ENCODE measurements at regions not wholly inside any gene's neighbourhood (a gene's known extent, or its start where the extent isn't known, plus 50 kb on each side); places are given as distances from the start of the nearest gene placed in this dataset.

DNA sequence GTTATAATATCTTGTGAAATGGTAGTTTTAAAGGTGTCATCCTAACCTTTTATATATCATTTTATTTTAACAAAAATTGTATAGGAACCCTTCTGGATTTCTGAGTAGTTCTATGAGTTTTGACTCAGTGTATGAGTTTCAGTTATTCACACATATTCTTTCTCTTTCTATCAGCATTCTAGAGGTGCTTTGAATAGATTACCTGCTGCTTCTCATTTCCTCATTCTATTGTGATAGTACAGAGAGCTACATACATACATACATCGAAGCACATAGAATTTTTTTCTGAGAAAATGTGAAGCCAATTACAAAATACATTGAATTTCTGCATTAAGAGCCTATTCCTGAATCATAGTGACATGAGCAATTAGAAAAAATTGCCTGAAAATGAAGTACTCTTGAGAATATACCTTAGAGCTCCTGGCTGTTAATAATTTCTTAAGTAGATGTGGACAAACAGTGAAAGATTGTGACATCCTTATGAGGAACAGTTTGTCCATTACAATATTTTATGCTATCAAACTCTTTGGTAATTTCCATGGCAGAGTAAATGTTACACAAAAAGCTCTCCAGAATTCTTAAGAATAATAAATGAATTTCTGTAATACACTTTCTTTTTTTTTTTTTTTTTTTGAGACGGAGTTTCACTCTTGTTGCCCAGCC, 556.6 kb downstream of the TRHDE start:
- TF ChIP-seq, protein P1, sequence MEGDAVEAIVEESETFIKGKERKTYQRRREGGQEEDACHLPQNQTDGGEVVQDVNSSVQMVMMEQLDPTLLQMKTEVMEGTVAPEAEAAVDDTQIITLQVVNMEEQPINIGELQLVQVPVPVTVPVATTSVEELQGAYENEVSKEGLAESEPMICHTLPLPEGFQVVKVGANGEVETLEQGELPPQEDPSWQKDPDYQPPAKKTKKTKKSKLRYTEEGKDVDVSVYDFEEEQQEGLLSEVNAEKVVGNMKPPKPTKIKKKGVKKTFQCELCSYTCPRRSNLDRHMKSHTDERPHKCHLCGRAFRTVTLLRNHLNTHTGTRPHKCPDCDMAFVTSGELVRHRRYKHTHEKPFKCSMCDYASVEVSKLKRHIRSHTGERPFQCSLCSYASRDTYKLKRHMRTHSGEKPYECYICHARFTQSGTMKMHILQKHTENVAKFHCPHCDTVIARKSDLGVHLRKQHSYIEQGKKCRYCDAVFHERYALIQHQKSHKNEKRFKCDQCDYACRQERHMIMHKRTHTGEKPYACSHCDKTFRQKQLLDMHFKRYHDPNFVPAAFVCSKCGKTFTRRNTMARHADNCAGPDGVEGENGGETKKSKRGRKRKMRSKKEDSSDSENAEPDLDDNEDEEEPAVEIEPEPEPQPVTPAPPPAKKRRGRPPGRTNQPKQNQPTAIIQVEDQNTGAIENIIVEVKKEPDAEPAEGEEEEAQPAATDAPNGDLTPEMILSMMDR (IDR thresholded peaks at IDR 0.05), result no peak
- TF ChIP-seq POLR2A (IDR thresholded peaks at IDR 0.05), result no peak

Data from breast epithelium (tissue), 3 donors.